GM23248 (cell line): ENCODE measurements at regions not wholly inside any gene's neighbourhood (a gene's known extent, or its start where the extent isn't known, plus 50 kb on each side); places are given as distances from the start of the nearest gene placed in this dataset.

Source experiments
- DNase-seq: peaks from one replicate; pipeline ENCODE4 v3.0.0-alpha.2; 2015
- H2AFZ ChIP-seq: fragments of 200-600 bp; sonication (generic); 2 replicates; pipeline ENCODE4 v1.6.1; 2016; ENCODE audit warnings: antibody characterized with exemption
- H3F3A ChIP-seq: fragments of 200-600 bp; sonication (generic); 2 replicates; pipeline ENCODE4 v1.6.1; 2016; ENCODE audit warnings: mild to moderate bottlenecking, antibody characterized with exemption, mixed run types; ENCODE audit not compliant: insufficient read depth
- H3K27ac ChIP-seq: fragments of 200-600 bp; sonication (generic); 2 replicates; pipeline ENCODE4 v1.5.1; 2016; ENCODE audit warnings: mild to moderate bottlenecking
- H3K27me3 ChIP-seq: fragments of 200-600 bp; sonication (generic); replicated peaks from 2 replicates; pipeline ENCODE4 v1.6.1; 2016; ENCODE audit warnings: mild to moderate bottlenecking; ENCODE audit not compliant: insufficient read depth
- H3K36me3 ChIP-seq: fragments of 200-600 bp; sonication (generic); 2 replicates; pipeline ENCODE4 v1.6.1; 2016; ENCODE audit warnings: low read depth, mild to moderate bottlenecking
- H3K4me1 ChIP-seq: fragments of 200-600 bp; sonication (generic); 2 replicates; pipeline ENCODE4 v1.6.1; 2016; ENCODE audit warnings: mild to moderate bottlenecking; ENCODE audit not compliant: insufficient read depth
- H3K4me2 ChIP-seq: fragments of 200-600 bp; sonication (generic); one replicate; pipeline ENCODE4 v1.6.1; 2016; ENCODE audit warnings: mild to moderate bottlenecking; ENCODE audit not compliant: unreplicated experiment
- H3K4me3 ChIP-seq: fragments of 200-600 bp; sonication (generic); 2 replicates; pipeline ENCODE4 v1.5.1; 2016; ENCODE audit warnings: mild to moderate bottlenecking
- H3K79me2 ChIP-seq: fragments of 200-600 bp; sonication (generic); 2 replicates; pipeline ENCODE4 v1.6.1; 2016; ENCODE audit warnings: mild to moderate bottlenecking; ENCODE audit not compliant: insufficient read depth
- H3K9ac ChIP-seq: fragments of 200-600 bp; sonication (generic); 2 replicates; pipeline ENCODE4 v1.6.1; 2016; ENCODE audit warnings: mild to moderate bottlenecking
- H3K9me2 ChIP-seq: fragments of 200-600 bp; sonication (generic); 2 replicates; pipeline ENCODE4 v1.6.1; 2016; ENCODE audit warnings: mixed run types, mild to moderate bottlenecking, moderate library complexity; ENCODE audit not compliant: insufficient read depth
- H3K9me3 ChIP-seq: fragments of 200-600 bp; sonication (generic); one replicate; pipeline ENCODE4 v1.6.1; 2017; ENCODE audit warnings: low read depth
- H4K20me1 ChIP-seq: fragments of 200-600 bp; sonication (generic); 2 replicates; pipeline ENCODE4 v1.6.0; 2016; ENCODE audit not compliant: insufficient read depth
- EZH2 ChIP-seq: fragments of 200-600 bp; sonication (generic); IDR thresholded peaks from 2 replicates; pipeline ENCODE4 v1.6.1; 2018; ENCODE audit warnings: antibody characterized with exemption, mild to moderate bottlenecking; ENCODE audit not compliant: insufficient read depth, poor library complexity, severe bottlenecking
- EZH2phosphoT487 ChIP-seq: fragments of 200-600 bp; sonication (generic); IDR thresholded peaks from 2 replicates; pipeline ENCODE4 v1.6.1; 2018; ENCODE audit warnings: antibody characterized with exemption, moderate library complexity, mild to moderate bottlenecking, low read depth; ENCODE audit not compliant: insufficient read depth
- WGBS, 2 experiments: methylation state at CpG; one replicate each; pipeline ENCODE4 v1.1.6; 2015 to 2017; ENCODE audit warnings: low lambda C conversion rate in 2 of 2, low coverage in 1 of 2; ENCODE audit errors: missing lambda C conversion rate in 2 of 2; 5-methylcytosine and 5-hydroxymethylcytosine counted together
- in situ Hi-C: fragments of 300-500 bp; cut with MboI; formaldehyde crosslinking; loops from 2 replicates; pipeline ENCODE4 v1.15.0; 2020

GRCh38 chr11:128394431-128395089 is 192.8 kb downstream of the ETS1 start:
- DNase-seq = peak; percentile 25
- Histone ChIP-seq H3K9me2 (no peaks in the 10 kb centered on the region), H3K27me3 (no peaks in the 10 kb centered on the region), H2AFZ (no peak overlapping the region), H3K9ac (no peak overlapping the region), H3K4me2 (no peak overlapping the region), H3K4me3 (no peak overlapping the region), H3K79me2 (no peaks in the 10 kb centered on the region), H3K27ac (no peak overlapping the region), H3K36me3 (no peaks in the 10 kb centered on the region), H3F3A (peaks cover 12% of the 10 kb centered on the region), H3K9me3 (no peaks in the 10 kb centered on the region), H4K20me1 (no peaks in the 10 kb centered on the region), H3K4me1 (peaks cover 12% of the 10 kb centered on the region)
- in situ Hi-C loops = no loop called here
- TF ChIP-seq EZH2 (no peak), EZH2phosphoT487 (no peak)
- WGBS, 2 experiments = 43 to 50% methylated on average over 4 of the region's 4 CpGs

GRCh38 chr11:128392259-128392658 is 195.1 kb downstream of the ETS1 start:
- TF ChIP-seq EZH2phosphoT487 (no peak), EZH2 (no peak)
- Histone ChIP-seq H3F3A (no peaks in the 10 kb centered on the region), H3K36me3 (no peaks in the 10 kb centered on the region), H3K9ac (no peak overlapping the region), H3K27ac (no peak overlapping the region), H3K9me2 (no peaks in the 10 kb centered on the region), H3K4me2 (no peak overlapping the region), H3K27me3 (no peaks in the 10 kb centered on the region), H4K20me1 (no peaks in the 10 kb centered on the region), H3K4me1 (no peaks in the 10 kb centered on the region), H3K79me2 (no peaks in the 10 kb centered on the region), H3K4me3 (no peak overlapping the region), H2AFZ (no peak overlapping the region), H3K9me3 (no peaks in the 10 kb centered on the region)
- DNase-seq = no peak
- in situ Hi-C loops = no loop called here
- 95 to 96% methylated on average over 2 of the region's 2 CpGs for WGBS, 2 experiments

- Histone ChIP-seq H3K36me3 (no peaks in the 10 kb centered on the region), H3F3A (no peaks in the 10 kb centered on the region), H4K20me1 (no peaks in the 10 kb centered on the region), H3K4me3 (no peak overlapping the region), H3K79me2 (no peaks in the 10 kb centered on the region), H3K27ac (no peak overlapping the region), H3K4me2 (no peak overlapping the region), H3K4me1 (no peaks in the 10 kb centered on the region), H2AFZ (no peak overlapping the region), H3K9me3 (no peaks in the 10 kb centered on the region), H3K9me2 (no peaks in the 10 kb centered on the region), H3K9ac (no peak overlapping the region), H3K27me3 (no peaks in the 10 kb centered on the region)
- 82 to 89% methylated on average over 2 of the region's 2 CpGs for WGBS, 2 experiments
- no peak for DNase-seq
- TF ChIP-seq EZH2 (no peak), EZH2phosphoT487 (no peak)
- in situ Hi-C loops = no loop called here
Measured at GRCh38 chr11:128391811-128392210, 195.5 kb downstream of the ETS1 start.

GRCh38 chr11:128390246-128390645 is 197.1 kb downstream of the ETS1 start:
- Histone ChIP-seq H3K9me2 (no peaks in the 10 kb centered on the region), H3F3A (no peaks in the 10 kb centered on the region), H3K4me1 (no peaks in the 10 kb centered on the region), H3K27me3 (no peaks in the 10 kb centered on the region), H3K4me3 (no peak overlapping the region), H3K27ac (no peak overlapping the region), H3K79me2 (no peaks in the 10 kb centered on the region), H4K20me1 (no peaks in the 10 kb centered on the region), H3K4me2 (no peak overlapping the region), H3K36me3 (no peaks in the 10 kb centered on the region), H2AFZ (no peak overlapping the region), H3K9me3 (no peaks in the 10 kb centered on the region), H3K9ac (no peak overlapping the region)
- no peak for TF ChIP-seq EZH2phosphoT487
- no peak for TF ChIP-seq EZH2
- in situ Hi-C loops = no loop called here
- 72 to 85% methylated on average over 1 of the region's 1 CpG for WGBS, 2 experiments
- no peak for DNase-seq
